Trophoblast cell (in vitro differentiated cells and primary cell): ENCODE measurements at regions not wholly inside any gene's neighbourhood (a gene's known extent, or its start where the extent isn't known, plus 50 kb on each side); places are given as distances from the start of the nearest gene placed in this dataset.

Experiments used
- DNase-seq, 2 donors: peaks; one replicate each; pipeline ENCODE4 v3.0.0-alpha.2; 2016
- H2AFZ ChIP-seq: 2 replicates; pipeline ENCODE4 v1.6.1; 2013; ENCODE audit warnings: low read length, moderate library complexity, mild to moderate bottlenecking; ENCODE audit not compliant: insufficient read depth, poor library complexity
- H2AK5ac ChIP-seq: 2 replicates; pipeline ENCODE4 v1.6.1; 2013; ENCODE audit warnings: mild to moderate bottlenecking, low read length
- H2BK120ac ChIP-seq: 2 replicates; pipeline ENCODE4 v1.6.1; 2013; ENCODE audit warnings: low read length, mild to moderate bottlenecking, moderate library complexity; ENCODE audit not compliant: insufficient read depth, poor library complexity
- H2BK12ac ChIP-seq: 2 replicates; pipeline ENCODE4 v1.6.1; 2013; ENCODE audit warnings: mild to moderate bottlenecking, low read length, moderate library complexity
- H2BK5ac ChIP-seq: 2 replicates; pipeline ENCODE4 v1.6.1; 2013; ENCODE audit warnings: low read length, low read depth, moderate library complexity, mild to moderate bottlenecking; ENCODE audit not compliant: poor library complexity
- H3K14ac ChIP-seq: 2 replicates; pipeline ENCODE4 v1.6.1; 2013; ENCODE audit warnings: mild to moderate bottlenecking, low read length
- H3K18ac ChIP-seq: 2 replicates; pipeline ENCODE4 v1.6.1; 2013; ENCODE audit warnings: mild to moderate bottlenecking, low read length
- H3K23ac ChIP-seq: 2 replicates; pipeline ENCODE4 v1.6.1; 2013; ENCODE audit warnings: low read length
- H3K27ac ChIP-seq: 2 replicates; pipeline ENCODE4 v1.5.1; 2013; ENCODE audit warnings: low read depth, mild to moderate bottlenecking, inconsistent platforms, low read length, moderate library complexity
- H3K27me3 ChIP-seq: 2 replicates; pipeline ENCODE4 v1.6.1; 2013; ENCODE audit warnings: inconsistent platforms, mild to moderate bottlenecking, low read length, moderate library complexity; ENCODE audit not compliant: insufficient read depth
- H3K36me3 ChIP-seq, 2 experiments: 1 replicate in 1 of 2; 2 replicates in 1 of 2; pipeline ENCODE4 v1.6.1; 2013; ENCODE audit warnings: low read length in 2 of 2, mild to moderate bottlenecking in 2 of 2, moderate library complexity in 1 of 2; ENCODE audit not compliant: insufficient read depth in 2 of 2, control insufficient read depth in 1 of 2
- H3K4ac ChIP-seq: 2 replicates; pipeline ENCODE4 v1.6.1; 2013; ENCODE audit warnings: low read depth, mild to moderate bottlenecking, low read length, moderate library complexity
- H3K4me1 ChIP-seq, 2 experiments: 1 replicate in 1 of 2; 2 replicates in 1 of 2; pipeline ENCODE4 v1.6.1; 2013; ENCODE audit warnings: low read length in 2 of 2, mild to moderate bottlenecking in 2 of 2, moderate library complexity in 1 of 2; ENCODE audit not compliant: insufficient read depth in 2 of 2, control insufficient read depth in 1 of 2
- H3K4me2 ChIP-seq: 2 replicates; pipeline ENCODE4 v1.6.1; 2013; ENCODE audit warnings: inconsistent platforms, mild to moderate bottlenecking, low read length, moderate library complexity
- H3K4me3 ChIP-seq: 2 replicates; pipeline ENCODE4 v1.5.1; 2013; ENCODE audit warnings: mild to moderate bottlenecking, low read depth, low read length, inconsistent platforms
- H3K79me1 ChIP-seq: one replicate; pipeline ENCODE4 v1.6.1; 2013; ENCODE audit warnings: low read length
- H3K79me2 ChIP-seq: 2 replicates; pipeline ENCODE4 v1.6.1; 2013; ENCODE audit warnings: low read length, mild to moderate bottlenecking; ENCODE audit not compliant: control insufficient read depth, insufficient read depth, poor library complexity
- H3K9ac ChIP-seq: 2 replicates; pipeline ENCODE4 v1.6.1; 2013; ENCODE audit warnings: mild to moderate bottlenecking, low read length
- H3K9me3 ChIP-seq: 2 replicates; pipeline ENCODE4 v1.6.1; 2013; ENCODE audit warnings: low read depth, mild to moderate bottlenecking, control low read depth, inconsistent platforms, low read length; ENCODE audit not compliant: insufficient read depth
- H4K12ac ChIP-seq: 2 replicates; pipeline ENCODE4 v1.6.1; 2013; ENCODE audit warnings: low read depth, mild to moderate bottlenecking, low read length, moderate library complexity
- H4K8ac ChIP-seq: 2 replicates; pipeline ENCODE4 v1.6.1; 2013; ENCODE audit warnings: low read depth, mild to moderate bottlenecking, low read length, moderate library complexity
- H4K91ac ChIP-seq: one replicate; pipeline ENCODE4 v1.6.1; 2013; ENCODE audit warnings: low read depth, mild to moderate bottlenecking, low read length, moderate library complexity
- WGBS: extraction: QIAGEN DNeasy Blood & Tissue Kit; methylation state at CpG from one replicate; pipeline ENCODE4 v1.1.7; 2013; ENCODE audit warnings: missing lambda C conversion rate; ENCODE audit not compliant: insufficient read length, insufficient coverage; ENCODE audit errors: extremely low coverage; 5-methylcytosine and 5-hydroxymethylcytosine counted together

DNA sequence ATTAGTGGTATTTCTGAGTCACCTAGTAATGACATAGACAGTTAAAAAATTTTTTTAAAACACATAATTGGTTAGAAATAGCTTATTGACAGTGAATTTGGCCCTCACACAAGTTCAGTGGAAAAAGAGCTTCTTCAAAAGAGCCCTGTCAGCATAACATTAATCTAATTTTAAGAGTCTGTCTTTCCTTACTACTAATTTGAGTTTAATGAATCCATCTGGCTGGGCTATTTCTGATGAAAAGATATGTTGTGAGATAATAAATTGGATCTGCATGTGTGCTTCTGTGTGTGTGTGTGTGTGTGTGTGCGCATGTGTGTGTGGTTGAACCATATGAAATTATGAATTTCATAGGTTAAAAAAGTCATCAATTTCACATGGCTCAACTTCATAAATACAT is 1045.2 kb downstream of the FLRT2 start:
- no peak overlapping the region for H3K23ac ChIP-seq
- H3K27me3 ChIP-seq = no peaks in the 10 kb centered on the region
- H3K18ac ChIP-seq = no peak overlapping the region
- H2BK12ac ChIP-seq = no peak overlapping the region
- no peak overlapping the region for H4K91ac ChIP-seq
- H2AK5ac ChIP-seq = no peak overlapping the region
- no peak overlapping the region for H4K12ac ChIP-seq
- no peaks in the 10 kb centered on the region for H3K79me1 ChIP-seq
- H2AFZ ChIP-seq = no peak overlapping the region
- no peaks in the 10 kb centered on the region for H3K4me1 ChIP-seq
- no peak overlapping the region for H4K8ac ChIP-seq
- H2BK120ac ChIP-seq = no peak overlapping the region
- H3K36me3 ChIP-seq = no peaks in the 10 kb centered on the region
- H2BK5ac ChIP-seq = no peak overlapping the region
- no peak overlapping the region for H3K4ac ChIP-seq
- WGBS = no CpG with 5 or more reads among the region's 1 CpG
- H3K9me3 ChIP-seq = no peaks in the 10 kb centered on the region
- no peak overlapping the region for H3K4me3 ChIP-seq
- DNase-seq = no peak
- no peak overlapping the region for H3K27ac ChIP-seq
- H3K9ac ChIP-seq = no peak overlapping the region
- H3K4me2 ChIP-seq = no peak overlapping the region
- no peaks in the 10 kb centered on the region for H3K79me2 ChIP-seq
- H3K14ac ChIP-seq = no peak overlapping the region

- Histone ChIP-seq H3K27ac (no peak overlapping the region), H2AFZ (no peak overlapping the region), H2AK5ac (no peak overlapping the region), H4K12ac (no peak overlapping the region), H2BK12ac (no peak overlapping the region), H2BK120ac (no peak overlapping the region), H3K23ac (no peak overlapping the region), H3K4ac (no peak overlapping the region), H3K4me2 (no peak overlapping the region), H3K14ac (no peak overlapping the region), H4K8ac (no peak overlapping the region), H3K18ac (no peak overlapping the region), H4K91ac (no peak overlapping the region), H3K4me1 (no peaks in the 10 kb centered on the region), H3K9me3 (no peaks in the 10 kb centered on the region), H3K4me3 (no peak overlapping the region), H3K9ac (no peak overlapping the region), H2BK5ac (no peak overlapping the region), H3K79me1 (no peaks in the 10 kb centered on the region), H3K36me3 (no peaks in the 10 kb centered on the region), H3K79me2 (no peaks in the 10 kb centered on the region), H3K27me3 (no peaks in the 10 kb centered on the region)
- DNase-seq = no peak
- WGBS = no CpG with 5 or more reads among the region's 1 CpG
Observed at GRCh38 chr14:86574778-86575129, 1044.8 kb downstream of the FLRT2 start.

DNA sequence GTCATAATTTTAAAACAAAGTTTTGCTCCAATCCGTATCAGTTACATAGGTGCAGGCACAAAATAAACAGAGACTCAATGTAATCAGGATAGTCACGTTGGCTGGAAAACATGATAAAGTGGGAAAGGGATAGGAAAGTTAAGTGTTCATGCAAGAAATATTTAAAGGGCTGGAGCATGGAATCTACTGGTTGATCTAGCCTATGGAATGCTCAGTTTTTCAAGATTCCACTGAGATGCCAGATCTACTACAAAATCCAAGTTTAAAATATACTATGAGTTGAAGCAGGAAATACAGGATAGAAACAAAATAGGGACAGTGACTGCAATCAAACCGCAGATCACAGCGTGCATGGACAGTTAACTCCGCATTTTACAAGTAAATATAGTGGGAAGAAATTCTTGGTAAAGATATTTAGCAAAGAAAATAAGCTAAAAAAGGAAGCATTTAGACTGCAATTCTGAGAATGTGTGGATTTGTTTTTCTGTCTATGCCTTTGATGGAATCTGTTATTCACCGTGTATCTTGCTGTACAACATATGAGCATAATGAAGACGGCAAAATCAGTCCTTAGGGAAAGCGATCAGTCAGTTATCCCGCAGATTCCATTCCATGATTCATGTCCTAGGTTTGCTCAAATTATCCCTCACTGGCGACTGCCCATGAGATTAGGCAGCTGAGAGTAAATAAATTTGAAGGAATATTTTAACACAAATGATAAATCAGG is 1044.3 kb downstream of the FLRT2 start:
- H2AFZ ChIP-seq = no peak overlapping the region
- no peak overlapping the region for H3K4me3 ChIP-seq
- H4K8ac ChIP-seq = no peak overlapping the region
- no peak overlapping the region for H3K18ac ChIP-seq
- H3K79me1 ChIP-seq = no peaks in the 10 kb centered on the region
- H3K4ac ChIP-seq = no peak overlapping the region
- H3K27ac ChIP-seq = no peak overlapping the region
- no CpG with 5 or more reads among the region's 10 CpGs for WGBS
- H3K9me3 ChIP-seq = no peaks in the 10 kb centered on the region
- H2BK12ac ChIP-seq = no peak overlapping the region
- H3K23ac ChIP-seq = no peak overlapping the region
- H3K36me3 ChIP-seq = no peaks in the 10 kb centered on the region
- no peak overlapping the region for H3K4me2 ChIP-seq
- no peak overlapping the region for H3K9ac ChIP-seq
- no peaks in the 10 kb centered on the region for H3K4me1 ChIP-seq
- H2AK5ac ChIP-seq = no peak overlapping the region
- no peaks in the 10 kb centered on the region for H3K79me2 ChIP-seq
- no peak overlapping the region for H4K91ac ChIP-seq
- no peak overlapping the region for H3K14ac ChIP-seq
- H3K27me3 ChIP-seq = no peaks in the 10 kb centered on the region
- DNase-seq = peak; percentile 15 to 65
- H2BK120ac ChIP-seq = no peak overlapping the region
- no peak overlapping the region for H4K12ac ChIP-seq
- no peak overlapping the region for H2BK5ac ChIP-seq

GRCh38 chr14:86570371-86570770 is 1040.4 kb downstream of the FLRT2 start:
- H4K12ac ChIP-seq = no peak overlapping the region
- no peak overlapping the region for H4K91ac ChIP-seq
- H2AFZ ChIP-seq = no peak overlapping the region
- no peaks in the 10 kb centered on the region for H3K36me3 ChIP-seq
- no peak overlapping the region for H4K8ac ChIP-seq
- H3K79me2 ChIP-seq = no peaks in the 10 kb centered on the region
- H3K4ac ChIP-seq = no peak overlapping the region
- H2BK5ac ChIP-seq = no peak overlapping the region
- no peaks in the 10 kb centered on the region for H3K79me1 ChIP-seq
- H3K18ac ChIP-seq = no peak overlapping the region
- no peaks in the 10 kb centered on the region for H3K27me3 ChIP-seq
- no peak overlapping the region for H3K4me2 ChIP-seq
- no peak for DNase-seq
- no peak overlapping the region for H2BK120ac ChIP-seq
- no peak overlapping the region for H3K9ac ChIP-seq
- H3K4me3 ChIP-seq = no peak overlapping the region
- no peaks in the 10 kb centered on the region for H3K4me1 ChIP-seq
- H3K14ac ChIP-seq = no peak overlapping the region
- H2BK12ac ChIP-seq = no peak overlapping the region
- no peak overlapping the region for H2AK5ac ChIP-seq
- H3K27ac ChIP-seq = no peak overlapping the region
- no peaks in the 10 kb centered on the region for H3K9me3 ChIP-seq
- H3K23ac ChIP-seq = no peak overlapping the region
